ENCODE measurements at regions not wholly inside any gene's neighbourhood (a gene's known extent, or its start where the extent isn't known, plus 50 kb on each side); places are given as distances from the start of the nearest gene placed in this dataset.

- TF ChIP-seq, protein P1, sequence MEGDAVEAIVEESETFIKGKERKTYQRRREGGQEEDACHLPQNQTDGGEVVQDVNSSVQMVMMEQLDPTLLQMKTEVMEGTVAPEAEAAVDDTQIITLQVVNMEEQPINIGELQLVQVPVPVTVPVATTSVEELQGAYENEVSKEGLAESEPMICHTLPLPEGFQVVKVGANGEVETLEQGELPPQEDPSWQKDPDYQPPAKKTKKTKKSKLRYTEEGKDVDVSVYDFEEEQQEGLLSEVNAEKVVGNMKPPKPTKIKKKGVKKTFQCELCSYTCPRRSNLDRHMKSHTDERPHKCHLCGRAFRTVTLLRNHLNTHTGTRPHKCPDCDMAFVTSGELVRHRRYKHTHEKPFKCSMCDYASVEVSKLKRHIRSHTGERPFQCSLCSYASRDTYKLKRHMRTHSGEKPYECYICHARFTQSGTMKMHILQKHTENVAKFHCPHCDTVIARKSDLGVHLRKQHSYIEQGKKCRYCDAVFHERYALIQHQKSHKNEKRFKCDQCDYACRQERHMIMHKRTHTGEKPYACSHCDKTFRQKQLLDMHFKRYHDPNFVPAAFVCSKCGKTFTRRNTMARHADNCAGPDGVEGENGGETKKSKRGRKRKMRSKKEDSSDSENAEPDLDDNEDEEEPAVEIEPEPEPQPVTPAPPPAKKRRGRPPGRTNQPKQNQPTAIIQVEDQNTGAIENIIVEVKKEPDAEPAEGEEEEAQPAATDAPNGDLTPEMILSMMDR (conservative IDR thresholded peaks at IDR 0.05 in 1 of 2, IDR thresholded peaks at IDR 0.05 in 1 of 2; ENCODE audit: extremely low read depth in 1 of 2, insufficient read depth in 1 of 2, low read depth in 1 of 2, low read length in 2 of 2): no peak
- TF ChIP-seq EZH2 (IDR thresholded peaks at IDR 0.05; ENCODE audit: borderline replicate concordance, low read length): no peak
Observed at GRCh38 chr3:110731148-110731547, 340.5 kb upstream of the NECTIN3 start.

Measured in mammary epithelial cell (primary cell).